Neuronal stem cell (in vitro differentiated cells): ENCODE measurements at regions not wholly inside any gene's neighbourhood (a gene's known extent, or its start where the extent isn't known, plus 50 kb on each side); places are given as distances from the start of the nearest gene placed in this dataset.
A peak's percentile ranks its signal among the peaks of the same experiment; 100 is the strongest.

Experiments used
- DNase-seq: peaks from one replicate; pipeline ENCODE4 v3.0.0-alpha.2; 2013; ENCODE audit warnings: low spot score
- H2AFZ ChIP-seq: one replicate; pipeline ENCODE4 v1.6.1; 2013; ENCODE audit warnings: mild to moderate bottlenecking, low read length, inconsistent platforms
- H2AK5ac ChIP-seq: 2 replicates; pipeline ENCODE4 v1.6.1; 2013; ENCODE audit warnings: low read depth, mild to moderate bottlenecking, inconsistent platforms, low read length, moderate library complexity, mixed read lengths
- H2BK120ac ChIP-seq: 2 replicates; pipeline ENCODE4 v1.6.1; 2013; ENCODE audit warnings: low read depth, mild to moderate bottlenecking, inconsistent platforms, low read length, moderate library complexity, mixed read lengths
- H2BK12ac ChIP-seq: one replicate; pipeline ENCODE4 v1.6.1; 2013; ENCODE audit warnings: low read length, inconsistent platforms
- H2BK15ac ChIP-seq: 2 replicates; pipeline ENCODE4 v1.6.1; 2013; ENCODE audit warnings: mild to moderate bottlenecking, low read length, inconsistent platforms, mixed read lengths
- H2BK5ac ChIP-seq: one replicate; pipeline ENCODE4 v1.6.1; 2013; ENCODE audit warnings: inconsistent platforms, mild to moderate bottlenecking, low read length, moderate library complexity
- H3K14ac ChIP-seq: one replicate; pipeline ENCODE4 v1.6.1; 2013; ENCODE audit warnings: low read length, inconsistent platforms
- H3K18ac ChIP-seq: 2 replicates; pipeline ENCODE4 v1.6.1; 2013; ENCODE audit warnings: low read length, inconsistent platforms
- H3K23ac ChIP-seq: 2 replicates; pipeline ENCODE4 v1.6.1; 2013; ENCODE audit warnings: low read depth, mild to moderate bottlenecking, mixed read lengths, low read length, inconsistent platforms; ENCODE audit not compliant: poor library complexity
- H3K27ac ChIP-seq: replicated peaks from 3 replicates; pipeline ENCODE4 v1.5.1; 2013; ENCODE audit warnings: low read length, inconsistent platforms
- H3K27me3 ChIP-seq, 3 experiments: 2 replicates each; pipeline ENCODE4 v1.6.1; 2013; ENCODE audit warnings: low read length in 3 of 3, mild to moderate bottlenecking in 2 of 3, inconsistent platforms in 1 of 3, low read depth in 1 of 3, mixed read lengths in 1 of 3, moderate library complexity in 1 of 3; ENCODE audit not compliant: control insufficient read depth in 3 of 3, insufficient read depth in 3 of 3
- H3K36me3 ChIP-seq, 2 donors: replicated peaks in 1 of 2; 2 replicates each; pipeline ENCODE4 v1.6.1; 2013; ENCODE audit warnings: low read length in 2 of 2; ENCODE audit not compliant: control insufficient read depth in 2 of 2, insufficient read depth in 2 of 2
- H3K4ac ChIP-seq: 2 replicates; pipeline ENCODE4 v1.6.1; 2013; ENCODE audit warnings: inconsistent platforms, mild to moderate bottlenecking, low read length, moderate library complexity
- H3K4me1 ChIP-seq, 2 donors: 1 replicate in 1 of 2; 2 replicates in 1 of 2; pipeline ENCODE4 v1.6.1; 2013; ENCODE audit warnings: low read length in 2 of 2, low read depth in 1 of 2; ENCODE audit not compliant: control insufficient read depth in 2 of 2, insufficient read depth in 1 of 2
- H3K4me2 ChIP-seq: one replicate; pipeline ENCODE4 v1.6.1; 2013; ENCODE audit warnings: mild to moderate bottlenecking, low read length, inconsistent platforms; ENCODE audit not compliant: insufficient read depth, poor library complexity, severe bottlenecking
- H3K4me3 ChIP-seq, 2 donors: 2 replicates each; pipeline ENCODE4 v1.5.1; 2013; ENCODE audit warnings: low read length in 2 of 2, mild to moderate bottlenecking in 2 of 2, inconsistent platforms in 1 of 2, moderate library complexity in 1 of 2
- H3K79me1 ChIP-seq: one replicate; pipeline ENCODE4 v1.6.1; 2013; ENCODE audit warnings: low read depth, mild to moderate bottlenecking, inconsistent platforms, low read length, moderate library complexity
- H3K9ac ChIP-seq: one replicate; pipeline ENCODE4 v1.6.1; 2013; ENCODE audit warnings: mild to moderate bottlenecking, low read depth, low read length, inconsistent platforms; ENCODE audit not compliant: poor library complexity
- H3K9me3 ChIP-seq, 2 donors: replicated peaks in 1 of 2; 2 replicates each; pipeline versions ENCODE3 to v1.6.1; 2013; ENCODE audit warnings: low read length in 2 of 2, mild to moderate bottlenecking in 2 of 2, inconsistent platforms in 1 of 2, low read depth in 1 of 2, mixed read lengths in 1 of 2, moderate library complexity in 1 of 2; ENCODE audit not compliant: control insufficient read depth in 2 of 2, insufficient read depth in 1 of 2
- H4K8ac ChIP-seq: one replicate; pipeline ENCODE4 v1.6.1; 2013; ENCODE audit warnings: low read depth, mild to moderate bottlenecking, inconsistent platforms, low read length, moderate library complexity
- H4K91ac ChIP-seq: one replicate; pipeline ENCODE4 v1.6.1; 2013; ENCODE audit warnings: low read length, low read depth, mild to moderate bottlenecking, inconsistent platforms; ENCODE audit not compliant: poor library complexity
- WGBS, 2 donors: extraction: QIAGEN DNeasy Blood & Tissue Kit; methylation state at CpG; one replicate each; pipeline ENCODE4 v1.1.7; 2013; ENCODE audit warnings: missing lambda C conversion rate in 2 of 2, mixed read lengths in 1 of 2; ENCODE audit not compliant: insufficient read length in 2 of 2, insufficient replicate concordance in 1 of 2; ENCODE audit errors: extremely low coverage in 2 of 2; 5-methylcytosine and 5-hydroxymethylcytosine counted together

- H3K4me3 ChIP-seq, result no peak overlapping the region
- H3K36me3 ChIP-seq, result no peaks in the 10 kb centered on the region
- H3K9me3 ChIP-seq, result no peaks in the 10 kb centered on the region
- no peak overlapping the region for H3K4me2 ChIP-seq
- H3K18ac ChIP-seq, result peak overlapping the region; percentile 69
- H3K23ac ChIP-seq, result no peak overlapping the region
- no peaks in the 10 kb centered on the region for H3K79me1 ChIP-seq
- H2BK120ac ChIP-seq, result no peak overlapping the region
- H3K4ac ChIP-seq, result no peak overlapping the region
- no peak overlapping the region for H2BK12ac ChIP-seq
- no CpG with 5 or more reads among the region's 4 CpGs for whole genome bisulfite sequencing, 2 donors
- H2BK5ac ChIP-seq, result no peak overlapping the region
- no peak overlapping the region for H2AFZ ChIP-seq
- H2BK15ac ChIP-seq, result no peak overlapping the region
- no peak for DNase-seq
- no peak overlapping the region for H3K9ac ChIP-seq
- H2AK5ac ChIP-seq, result no peak overlapping the region
- H4K91ac ChIP-seq, result no peak overlapping the region
- H3K14ac ChIP-seq, result no peak overlapping the region
- no peaks in the 10 kb centered on the region for H3K27me3 ChIP-seq
- H3K4me1 ChIP-seq, result peaks cover 6 to 17% of the 10 kb centered on the region in 2 donors
- no peak overlapping the region for H4K8ac ChIP-seq
- no peak overlapping the region for H3K27ac ChIP-seq
Measured at GRCh38 chr3:64943866-64944265, 256.1 kb upstream of the ADAMTS9 start.

- H2BK12ac ChIP-seq, result no peak overlapping the region
- H3K79me1 ChIP-seq, result no peaks in the 10 kb centered on the region
- no peak overlapping the region for H3K27ac ChIP-seq
- H4K8ac ChIP-seq, result no peak overlapping the region
- H2BK15ac ChIP-seq, result no peak overlapping the region
- no CpG with 5 or more reads among the region's 10 CpGs for WGBS, 2 donors
- H2AK5ac ChIP-seq, result no peak overlapping the region
- no peak overlapping the region for H2BK5ac ChIP-seq
- H3K4me3 ChIP-seq, result no peak overlapping the region
- H3K4ac ChIP-seq, result no peak overlapping the region
- H4K91ac ChIP-seq, result no peak overlapping the region
- no peaks in the 10 kb centered on the region for H3K9me3 ChIP-seq
- no peak overlapping the region for H3K9ac ChIP-seq
- H3K18ac ChIP-seq, result no peak overlapping the region
- H3K36me3 ChIP-seq, result no peaks in the 10 kb centered on the region
- no peak overlapping the region for H2AFZ ChIP-seq
- no peak overlapping the region for H3K4me2 ChIP-seq
- no peak overlapping the region for H3K23ac ChIP-seq
- H3K14ac ChIP-seq, result no peak overlapping the region
- no peak overlapping the region for H2BK120ac ChIP-seq
- H3K27me3 ChIP-seq, result no peaks in the 10 kb centered on the region
- H3K4me1 ChIP-seq, result peaks cover 5 to 15% of the 10 kb centered on the region in 2 donors
- DNase-seq, result no peak
Measured at GRCh38 chr3:64940596-64941348, 253.0 kb upstream of the ADAMTS9 start.

- Histone ChIP-seq H3K27me3 (no peaks in the 10 kb centered on the region), H3K14ac (no peak overlapping the region), H2BK120ac (no peak overlapping the region), H2AFZ (no peak overlapping the region), H3K4me1 (peaks cover 4 to 10% of the 10 kb centered on the region in 2 donors), H3K4ac (no peak overlapping the region), H3K4me2 (no peak overlapping the region), H3K23ac (no peak overlapping the region), H3K9me3 (no peaks in the 10 kb centered on the region), H3K36me3 (no peaks in the 10 kb centered on the region), H2BK5ac (no peak overlapping the region), H3K4me3 (no peak overlapping the region), H4K8ac (no peak overlapping the region), H2AK5ac (no peak overlapping the region), H2BK12ac (no peak overlapping the region), H3K18ac (no peak overlapping the region), H3K27ac (no peak overlapping the region), H4K91ac (no peak overlapping the region), H2BK15ac (no peak overlapping the region), H3K79me1 (no peaks in the 10 kb centered on the region), H3K9ac (no peak overlapping the region)
- no peak for DNase-seq
- WGBS, 2 donors, result no CpG with 5 or more reads among the region's 10 CpGs
Measured at GRCh38 chr3:64939747-64940450, 252.1 kb upstream of the ADAMTS9 start.

GRCh38 chr3:64939309-64939708 is 251.5 kb upstream of the ADAMTS9 start:
- Histone ChIP-seq H2BK12ac (no peak overlapping the region), H2BK15ac (no peak overlapping the region), H3K4me3 (no peak overlapping the region), H2AFZ (no peak overlapping the region), H4K91ac (no peak overlapping the region), H3K79me1 (no peaks in the 10 kb centered on the region), H2BK5ac (no peak overlapping the region), H3K27me3 (no peaks in the 10 kb centered on the region), H3K4me2 (no peak overlapping the region), H2AK5ac (no peak overlapping the region), H3K18ac (no peak overlapping the region), H2BK120ac (no peak overlapping the region), H3K23ac (no peak overlapping the region), H3K9ac (no peak overlapping the region), H3K36me3 (no peaks in the 10 kb centered on the region), H4K8ac (no peak overlapping the region), H3K4ac (no peak overlapping the region), H3K14ac (no peak overlapping the region), H3K27ac (no peak overlapping the region), H3K4me1 (peaks cover 2 to 7% of the 10 kb centered on the region in 2 donors), H3K9me3 (peaks cover 0 to 1% of the 10 kb centered on the region in 2 donors)
- WGBS, 2 donors, result no CpG with 5 or more reads among the region's 2 CpGs
- DNase-seq, result no peak
